Renal pelvis (tissue), 1 donor: ENCODE measurements at regions not wholly inside any gene's neighbourhood (a gene's known extent, or its start where the extent isn't known, plus 50 kb on each side); places are given as distances from the start of the nearest gene placed in this dataset.
"Not testable (repeated sequence)": the region's sequence is repeated elsewhere in the genome, so short reads cannot be mapped to it uniquely, and the experiment has no call there.

ENCODE experiments used
- DNase-seq: peaks from one replicate; pipeline ENCODE4 v3.0.0-alpha.2; 2013

GRCh38 chr7:138317044-138317596 lies 142.9 kb upstream of the TRIM24 start:
- DNase-seq = no peak

- no peak for DNase-seq
These were observed 135.1 kb upstream of the TRIM24 start for GRCh38 chr7:138324941-138325340.

- DNase-seq = no peak
These were observed 134.6 kb upstream of the TRIM24 start for GRCh38 chr7:138325434-138325833.

- no peak for DNase-seq
These were observed 131.8 kb upstream of the TRIM24 start for GRCh38 chr7:138328215-138328614.

GRCh38 chr7:138332850-138333249 lies 127.2 kb upstream of the TRIM24 start:
- DNase-seq = not testable (repeated sequence)

- no peak for DNase-seq
These were observed 121.7 kb upstream of the TRIM24 start for GRCh38 chr7:138338361-138338760.

- not testable (repeated sequence) for DNase-seq
These were observed 120.8 kb upstream of the TRIM24 start for GRCh38 chr7:138339229-138339628.

- no peak for DNase-seq
These were observed 117.1 kb upstream of the TRIM24 start for GRCh38 chr7:138342990-138343389.

- no peak for DNase-seq
These were observed 114.5 kb upstream of the TRIM24 start for GRCh38 chr7:138345567-138345966.

- no peak for DNase-seq
These were observed 113.1 kb upstream of the TRIM24 start for GRCh38 chr7:138346975-138347374.

- DNase-seq = no peak
These were observed 110.0 kb upstream of the TRIM24 start for GRCh38 chr7:138349841-138350700.

- no peak for DNase-seq
These were observed 109.2 kb upstream of the TRIM24 start for GRCh38 chr7:138350701-138351357.

GRCh38 chr7:138352570-138353461 lies 107.2 kb upstream of the TRIM24 start:
- no peak for DNase-seq

- DNase-seq = no peak
These were observed 106.0 kb upstream of the TRIM24 start for GRCh38 chr7:138354066-138354465.

- DNase-seq = no peak
These were observed 104.8 kb upstream of the TRIM24 start for GRCh38 chr7:138355254-138355653.

GRCh38 chr7:138358850-138359341 lies 101.2 kb upstream of the TRIM24 start:
- DNase-seq = no peak

- no peak for DNase-seq
These were observed 100.0 kb upstream of the TRIM24 start for GRCh38 chr7:138359870-138360559.

- no peak for DNase-seq
These were observed 96.3 kb upstream of the TRIM24 start for GRCh38 chr7:138363721-138364120.

GRCh38 chr7:138366137-138366536 lies 93.9 kb upstream of the TRIM24 start:
- DNase-seq = not testable (repeated sequence)

GRCh38 chr7:138366676-138367075 lies 93.4 kb upstream of the TRIM24 start:
- DNase-seq = not testable (repeated sequence)

GRCh38 chr7:138369797-138370196 lies 90.3 kb upstream of the TRIM24 start:
- DNase-seq = no peak
